ENCODE measurements at regions not wholly inside any gene's neighbourhood (a gene's known extent, or its start where the extent isn't known, plus 50 kb on each side); places are given as distances from the start of the nearest gene placed in this dataset.
A peak's percentile ranks its signal among the peaks of the same experiment; 100 is the strongest.

DNA sequence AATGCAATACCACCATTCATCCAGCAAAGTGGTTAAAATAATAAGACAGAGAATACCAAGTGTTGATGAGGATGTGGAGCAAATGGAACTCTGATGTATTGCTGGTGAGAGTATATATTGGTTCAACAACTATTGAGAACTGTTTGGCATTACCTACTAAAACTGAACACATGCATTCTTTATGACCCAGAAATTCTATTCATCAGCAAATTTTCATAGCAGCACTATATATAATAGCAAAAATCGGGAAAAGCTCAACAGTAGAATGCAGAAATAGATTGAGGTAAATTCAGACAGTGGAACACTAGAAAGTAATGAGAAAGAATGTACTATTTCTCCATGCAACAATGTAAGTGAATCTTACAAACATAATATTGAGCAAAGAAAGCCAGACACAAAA lies 62.2 kb upstream of the FOXP4 start:
- Histone ChIP-seq H3K4me1 (ENCODE audit: low read depth) (peaks cover 18% of the 10 kb centered on the region), H3K4me3 (no peak overlapping the region), H3K36me3 (no peaks in the 10 kb centered on the region), H3K27ac (no peak overlapping the region), H3K9me3 (ENCODE audit: low read depth) (no peaks in the 10 kb centered on the region), H3K27me3 (no peaks in the 10 kb centered on the region)
- TF ChIP-seq CTCF (IDR thresholded peaks at IDR 0.05; ENCODE audit: low read depth, low read length): no peak
- DNase-seq (ENCODE audit: low read depth in 1 of 2, low spot score in 1 of 2): no peak

GRCh38 chr6:41487860-41488432 lies 58.2 kb upstream of the FOXP4 start:
- H3K4me3 ChIP-seq: no peak overlapping the region
- peaks cover 31% of the 10 kb centered on the region for H3K4me1 ChIP-seq (ENCODE audit: low read depth)
- no peak for TF ChIP-seq CTCF (IDR thresholded peaks at IDR 0.05; ENCODE audit: low read depth, low read length)
- no peaks in the 10 kb centered on the region for H3K27me3 ChIP-seq
- no peaks in the 10 kb centered on the region for H3K36me3 ChIP-seq
- H3K27ac ChIP-seq: no peak overlapping the region
- DNase-seq (ENCODE audit: low read depth in 1 of 2, low spot score in 1 of 2): no peak
- no peaks in the 10 kb centered on the region for H3K9me3 ChIP-seq (ENCODE audit: low read depth)

- no peak overlapping the region for H3K4me3 ChIP-seq
- TF ChIP-seq CTCF (IDR thresholded peaks at IDR 0.05; ENCODE audit: low read depth, low read length): no peak
- DNase-seq (ENCODE audit: low read depth in 1 of 2, low spot score in 1 of 2): peak; percentile 79 to 89
Measured at GRCh38 chr6:41488433-41489119, 57.6 kb upstream of the FOXP4 start.

DNA sequence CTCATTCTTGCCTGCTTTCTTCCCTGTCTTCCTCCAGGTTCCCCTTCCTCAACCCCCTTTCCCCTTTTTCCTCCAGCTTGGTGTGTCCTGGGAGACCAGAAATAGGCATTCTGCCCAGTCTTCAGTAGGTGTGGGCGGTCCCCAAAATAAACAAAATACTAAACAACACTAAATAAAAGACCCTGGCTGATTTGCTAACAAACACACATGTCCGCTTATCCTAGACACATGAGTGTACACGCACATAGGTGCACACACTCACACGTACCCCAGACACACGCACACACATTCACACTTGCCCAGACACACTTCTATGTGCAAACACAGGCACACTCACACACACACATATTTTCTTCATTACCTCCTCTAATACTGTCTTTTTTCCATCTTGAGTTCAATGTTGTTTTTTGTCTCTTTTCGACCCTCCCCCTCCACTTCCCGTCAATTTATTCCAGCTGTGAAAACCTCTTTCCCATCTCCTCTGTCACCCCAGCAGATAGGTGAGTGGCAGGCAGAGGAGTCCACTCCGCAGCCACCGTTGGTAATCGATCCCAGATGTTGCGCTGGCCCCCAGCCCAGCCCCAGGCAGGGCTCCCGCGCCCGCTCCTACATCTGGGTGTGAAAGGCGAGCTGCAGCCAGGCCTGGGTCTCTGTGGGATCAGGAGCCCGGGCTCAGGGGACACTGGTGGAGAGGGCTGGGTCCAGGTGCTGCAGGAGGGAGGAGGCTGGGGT lies 56.9 kb upstream of the FOXP4 start:
- Histone ChIP-seq H3K36me3 (no peaks in the 10 kb centered on the region), H3K27ac (no peak overlapping the region), H3K4me1 (ENCODE audit: low read depth) (peaks cover 31% of the 10 kb centered on the region), H3K9me3 (ENCODE audit: low read depth) (no peaks in the 10 kb centered on the region), H3K27me3 (no peaks in the 10 kb centered on the region), H3K4me3 (no peak overlapping the region)
- TF ChIP-seq CTCF (IDR thresholded peaks at IDR 0.05; ENCODE audit: low read depth, low read length): no peak
- peak in 1 of 2 donors; percentile 60 for DNase-seq (ENCODE audit: low read depth in 1 of 2, low spot score in 1 of 2)

More at GRCh38 chr6:41488433-41489119, 57.6 kb upstream of the FOXP4 start:
- no peaks in the 10 kb centered on the region for H3K9me3 ChIP-seq (ENCODE audit: low read depth)
- H3K36me3 ChIP-seq: no peaks in the 10 kb centered on the region
- peaks cover 31% of the 10 kb centered on the region for H3K4me1 ChIP-seq (ENCODE audit: low read depth)
- no peak overlapping the region for H3K27ac ChIP-seq
- no peaks in the 10 kb centered on the region for H3K27me3 ChIP-seq

GRCh38 chr6:41492261-41492891 lies 53.8 kb upstream of the FOXP4 start:
- Histone ChIP-seq H3K4me1 (ENCODE audit: low read depth) (peaks cover 32% of the 10 kb centered on the region), H3K9me3 (ENCODE audit: low read depth) (no peaks in the 10 kb centered on the region), H3K27me3 (no peaks in the 10 kb centered on the region), H3K4me3 (no peak overlapping the region), H3K36me3 (no peaks in the 10 kb centered on the region), H3K27ac (no peak overlapping the region)
- no peak for DNase-seq (ENCODE audit: low read depth in 1 of 2, low spot score in 1 of 2)
- no peak for TF ChIP-seq CTCF (IDR thresholded peaks at IDR 0.05; ENCODE audit: low read depth, low read length)

All from cardiac muscle cell (in vitro differentiated cells and primary cell).